Ovary (tissue), 3 donors: ENCODE measurements at regions not wholly inside any gene's neighbourhood (a gene's known extent, or its start where the extent isn't known, plus 50 kb on each side); places are given as distances from the start of the nearest gene placed in this dataset.

Source experiments
- CTCF ChIP-seq, 3 donors: fragments of 450-650 bp in 2 of 3; fragments of 200-600 bp in 1 of 3; IDR thresholded peaks; one replicate each; pipeline versions ENCODE4 v1.5.1 to v1.8.0; 2016 to 2022; ENCODE audit warnings: antibody characterized with exemption in 3 of 3, mild to moderate bottlenecking in 1 of 3
- POLR2A ChIP-seq: fragments of 450-650 bp; IDR thresholded peaks from one replicate; pipeline ENCODE4 v1.6.1; 2017; ENCODE audit warnings: antibody characterized with exemption, mild to moderate bottlenecking, moderate library complexity
- donor health status: DM: no; HTN: no; CAD: no.

GRCh38 chr4:171561419-171561818 lies 251.8 kb upstream of the GALNTL6 start:
- TF ChIP-seq POLR2A (no peak), CTCF (IDR thresholded peaks at IDR 0.05) (no peak)
